Tibial artery (tissue), 4 donors: ENCODE measurements at regions not wholly inside any gene's neighbourhood (a gene's known extent, or its start where the extent isn't known, plus 50 kb on each side); places are given as distances from the start of the nearest gene placed in this dataset.
"Not testable (repeated sequence)": the region's sequence is repeated elsewhere in the genome, so short reads cannot be mapped to it uniquely, and the experiment has no call there.

ENCODE experiments used
- DNase-seq, 2 donors: peaks; one replicate each; pipeline ENCODE4 v3.0.0-alpha.2; 2019
- H3K27ac ChIP-seq, 2 donors: fragments of 200-600 bp; sonication (generic) in 1 of 2; 1 replicate in 1 of 2; 2 replicates in 1 of 2; pipeline ENCODE4 v1.5.1; 2018 to 2019; ENCODE audit warnings: mild to moderate bottlenecking in 1 of 2
- H3K27me3 ChIP-seq, 2 donors: fragments of 200-600 bp; sonication (generic) in 1 of 2; one replicate each; pipeline versions ENCODE4 v1.5.1 to v1.6.0; 2016 to 2019
- H3K36me3 ChIP-seq, 3 donors: fragments of 200-600 bp; sonication (generic) in 2 of 3; one replicate each; pipeline ENCODE4 v1.5.1; 2016 to 2019; ENCODE audit warnings: mild to moderate bottlenecking in 2 of 3
- H3K4me1 ChIP-seq, 4 donors: fragments of 200-600 bp; sonication (generic) in 2 of 4; 1 replicate in 3 of 4; 2 replicates in 1 of 4; pipeline ENCODE4 v1.5.1; 2016 to 2019
- H3K4me3 ChIP-seq, 2 donors: fragments of 200-600 bp; sonication (generic) in 1 of 2; 1 replicate in 1 of 2; 2 replicates in 1 of 2; pipeline ENCODE4 v1.5.1; 2018 to 2019; ENCODE audit warnings: mild to moderate bottlenecking in 2 of 2
- H3K9me3 ChIP-seq, 3 donors: fragments of 200-600 bp; sonication (generic) in 1 of 3; one replicate each; pipeline ENCODE4 v1.5.1; 2016 to 2019
- intact Hi-C: fragments of 100-400 bp; cut with DNase I; formaldehyde crosslinking; loops from one replicate; pipeline ENCODE4 v1.15.0; 2023; ENCODE audit warnings: low total_unique reads
- TF ChIP-seq, protein P1 (sequence below), 2 experiments: fragments of 200-600 bp in 1 of 2; fragments of 450-650 bp in 1 of 2; IDR thresholded peaks; one replicate each; pipeline ENCODE4 v1.5.1; 2017 to 2019; ENCODE audit warnings: antibody characterized with exemption in 2 of 2, mild to moderate bottlenecking in 1 of 2, moderate library complexity in 1 of 2

- Histone ChIP-seq H3K36me3 (no peaks in the 10 kb centered on the region), H3K4me1 (no peaks in the 10 kb centered on the region), H3K9me3 (no peaks in the 10 kb centered on the region), H3K27me3 (peaks cover 0 to 6% of the 10 kb centered on the region in 2 donors), H3K4me3 (no peak overlapping the region), H3K27ac (no peak overlapping the region)
- DNase-seq = no peak
- TF ChIP-seq, protein P1, sequence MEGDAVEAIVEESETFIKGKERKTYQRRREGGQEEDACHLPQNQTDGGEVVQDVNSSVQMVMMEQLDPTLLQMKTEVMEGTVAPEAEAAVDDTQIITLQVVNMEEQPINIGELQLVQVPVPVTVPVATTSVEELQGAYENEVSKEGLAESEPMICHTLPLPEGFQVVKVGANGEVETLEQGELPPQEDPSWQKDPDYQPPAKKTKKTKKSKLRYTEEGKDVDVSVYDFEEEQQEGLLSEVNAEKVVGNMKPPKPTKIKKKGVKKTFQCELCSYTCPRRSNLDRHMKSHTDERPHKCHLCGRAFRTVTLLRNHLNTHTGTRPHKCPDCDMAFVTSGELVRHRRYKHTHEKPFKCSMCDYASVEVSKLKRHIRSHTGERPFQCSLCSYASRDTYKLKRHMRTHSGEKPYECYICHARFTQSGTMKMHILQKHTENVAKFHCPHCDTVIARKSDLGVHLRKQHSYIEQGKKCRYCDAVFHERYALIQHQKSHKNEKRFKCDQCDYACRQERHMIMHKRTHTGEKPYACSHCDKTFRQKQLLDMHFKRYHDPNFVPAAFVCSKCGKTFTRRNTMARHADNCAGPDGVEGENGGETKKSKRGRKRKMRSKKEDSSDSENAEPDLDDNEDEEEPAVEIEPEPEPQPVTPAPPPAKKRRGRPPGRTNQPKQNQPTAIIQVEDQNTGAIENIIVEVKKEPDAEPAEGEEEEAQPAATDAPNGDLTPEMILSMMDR (IDR thresholded peaks at IDR 0.05) = no peak
- intact Hi-C loops = no loop called here
These were observed 240.2 kb upstream of the C16orf82 start for GRCh38 chr16:26826500-26826899.

DNA sequence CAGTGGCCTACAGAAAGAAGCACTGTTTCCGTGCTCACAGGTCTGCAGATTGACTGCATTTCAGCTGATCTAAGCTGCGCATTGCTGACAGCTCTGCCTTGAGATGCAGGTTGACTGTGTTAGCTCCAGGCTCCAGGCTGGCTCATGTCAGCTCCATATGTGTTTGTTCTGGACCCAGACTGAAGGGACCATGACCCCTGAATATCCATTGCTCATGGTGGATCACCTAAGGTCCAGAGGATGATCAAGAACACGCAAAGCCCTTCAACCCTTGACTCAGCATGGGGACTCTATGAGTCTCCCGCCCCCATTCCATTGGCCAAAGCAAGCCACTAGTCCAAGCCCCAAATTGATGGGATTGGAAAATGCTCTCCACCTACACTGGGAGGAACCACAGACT is 239.3 kb upstream of the C16orf82 start:
- Histone ChIP-seq H3K27me3 (peaks cover 0 to 6% of the 10 kb centered on the region in 2 donors), H3K4me3 (no peak overlapping the region), H3K36me3 (no peaks in the 10 kb centered on the region), H3K4me1 (no peaks in the 10 kb centered on the region), H3K27ac (no peak overlapping the region), H3K9me3 (no peaks in the 10 kb centered on the region)
- TF ChIP-seq, protein P1 (IDR thresholded peaks at IDR 0.05) = no peak
- no peak for DNase-seq
- intact Hi-C loops = no loop called here

DNA sequence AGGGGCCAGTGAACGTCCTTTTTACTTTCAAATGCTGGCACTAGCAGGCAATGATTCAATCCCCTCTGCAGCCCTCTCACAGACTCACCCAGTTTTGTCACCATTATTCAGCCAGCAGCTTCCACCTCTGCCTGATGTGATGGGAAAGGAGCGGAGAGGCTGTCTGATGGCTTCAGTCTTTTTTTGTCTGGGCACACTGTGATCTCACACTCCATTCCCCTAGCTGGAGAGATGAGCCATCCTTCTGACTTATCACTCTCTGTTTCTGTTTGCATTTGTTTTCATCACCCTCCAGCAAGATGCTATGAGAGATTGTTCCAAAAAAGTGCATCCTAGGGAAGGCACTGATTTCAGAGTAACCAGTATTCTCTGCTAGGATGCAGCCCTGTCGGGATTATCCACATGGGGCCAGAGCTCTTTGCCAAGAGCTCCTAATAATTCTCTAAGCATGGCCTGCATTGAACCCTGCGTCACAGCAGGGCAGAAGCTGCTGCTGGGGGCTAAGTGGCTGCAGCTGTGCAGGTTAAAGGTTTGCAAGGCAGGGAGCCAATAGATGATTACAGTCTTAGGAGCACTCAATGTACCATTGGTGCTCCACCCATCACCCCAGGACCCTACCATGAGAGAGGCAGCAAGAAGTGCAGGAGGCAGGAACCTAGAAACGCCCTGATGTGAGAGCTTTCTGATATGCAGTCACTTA is 236.1 kb upstream of the C16orf82 start:
- Histone ChIP-seq H3K27me3 (peaks cover 0 to 6% of the 10 kb centered on the region in 2 donors), H3K27ac (no peak overlapping the region), H3K4me3 (no peak overlapping the region), H3K9me3 (no peaks in the 10 kb centered on the region), H3K4me1 (no peaks in the 10 kb centered on the region), H3K36me3 (no peaks in the 10 kb centered on the region)
- intact Hi-C loops = no loop called here
- TF ChIP-seq, protein P1 (IDR thresholded peaks at IDR 0.05) = no peak
- no peak for DNase-seq

GRCh38 chr16:26836114-26836513 is 230.6 kb upstream of the C16orf82 start:
- H3K4me1 ChIP-seq, intact Hi-C loops, H3K4me3 ChIP-seq, H3K9me3 ChIP-seq, H3K27ac ChIP-seq, H3K27me3 ChIP-seq, H3K36me3 ChIP-seq, DNase-seq: not testable (repeated sequence)

GRCh38 chr16:26838931-26839330 is 227.8 kb upstream of the C16orf82 start:
- DNase-seq = no peak
- intact Hi-C loops = no loop called here
- H3K27ac ChIP-seq = no peak overlapping the region
- TF ChIP-seq, protein P1 (IDR thresholded peaks at IDR 0.05) = no peak
- H3K36me3 ChIP-seq = no peaks in the 10 kb centered on the region
- no peaks in the 10 kb centered on the region for H3K27me3 ChIP-seq
- no peaks in the 10 kb centered on the region for H3K9me3 ChIP-seq
- H3K4me1 ChIP-seq = no peaks in the 10 kb centered on the region
- no peak overlapping the region for H3K4me3 ChIP-seq

DNA sequence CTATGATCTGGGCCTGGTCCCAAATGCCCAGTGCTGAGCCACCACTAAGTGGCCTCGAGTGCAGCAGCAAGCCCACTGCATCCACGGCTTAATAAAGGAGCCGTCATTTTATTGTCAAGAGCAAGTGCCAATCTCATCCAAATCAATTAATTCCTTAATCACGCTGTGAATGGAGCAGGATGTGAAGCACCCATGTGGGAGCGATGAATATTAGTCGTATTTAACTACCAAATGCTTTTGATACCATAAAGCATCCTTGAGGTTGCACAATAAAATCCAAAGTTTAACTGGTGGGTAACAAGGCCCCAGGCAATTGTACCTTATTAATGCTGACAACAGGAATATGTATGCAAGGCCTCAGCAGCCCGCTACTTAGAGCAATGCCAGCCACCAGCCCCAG is 226.0 kb upstream of the C16orf82 start:
- no peak overlapping the region for H3K27ac ChIP-seq
- no peaks in the 10 kb centered on the region for H3K27me3 ChIP-seq
- H3K4me1 ChIP-seq = no peaks in the 10 kb centered on the region
- intact Hi-C loops = no loop called here
- TF ChIP-seq, protein P1 (IDR thresholded peaks at IDR 0.05) = no peak
- H3K36me3 ChIP-seq = no peaks in the 10 kb centered on the region
- H3K9me3 ChIP-seq = no peaks in the 10 kb centered on the region
- no peak for DNase-seq
- H3K4me3 ChIP-seq = no peak overlapping the region
